K562 (cell line): ENCODE measurements at regions not wholly inside any gene's neighbourhood (a gene's known extent, or its start where the extent isn't known, plus 50 kb on each side); places are given as distances from the start of the nearest gene placed in this dataset.

Source experiments
- ATAC-seq: fragments of 200-7000 bp; cut with Tn5 transposase; 3 replicates; pipeline ENCODE4 v1.9.1; 2020; ENCODE audit warnings: moderate library complexity
- BruUV-seq: library from RNA; stranded (reverse); fragments of 400-500 nt; replicated peaks from 2 replicates; lab custom pipeline; 2021; lab: Mats Ljungman, UMichigan
- CTCF ChIA-PET: fragments of 300-600 bp; formaldehyde crosslinking; extraction: SDS; loops from one replicate; lab custom pipeline; 2021; ENCODE audit warnings: low intra/inter-chr PET ratio; lab: Yijun Ruan, JAX
- POLR2A ChIA-PET: fragments of 300-600, 350-650 bp; sonication (Branson Sonifier 250); formaldehyde crosslinking; extraction: SDS; loops from one replicate; lab custom pipeline; 2021; ENCODE audit warnings: antibody characterized with exemption, inconsistent platforms; lab: Yijun Ruan, JAX
- DNase-seq, 4 experiments: peaks; one replicate each; pipeline versions ENCODE4 v3.0.0 to v3.0.0-alpha.2; 2011 to 2018; ENCODE audit warnings: low spot score in 3 of 4, mixed read lengths in 3 of 4; ENCODE audit errors: extremely low read depth in 1 of 4
- FAIRE-seq: peaks from 2 replicates; lab custom pipeline; 2011; peaks lifted over from hg19 to GRCh38; lab: Jason Lieb, UNC
- H2AFZ ChIP-seq: 2 replicates; pipeline ENCODE4 v1.6.0; 2011; ENCODE audit warnings: low read depth, low read length, control low read depth, inconsistent platforms
- H3K27ac ChIP-seq: fragments of 200-600 bp; 3 replicates; pipeline ENCODE4 v1.8.0; 2011; ENCODE audit warnings: low read depth, mild to moderate bottlenecking, control low read depth, inconsistent platforms, low read length, moderate library complexity, mixed read lengths; ENCODE audit errors: extremely low read depth
- H3K27me3 ChIP-seq, 2 experiments: fragments of 300-600 bp in 1 of 2; 2 replicates in 1 of 2; 3 replicates in 1 of 2; pipeline versions ENCODE4 v1.6.0 to v1.8.0; 2011; ENCODE audit warnings: inconsistent platforms in 2 of 2, low read length in 2 of 2, mild to moderate bottlenecking in 1 of 2, mixed read lengths in 1 of 2, moderate library complexity in 1 of 2; ENCODE audit not compliant: control insufficient read depth in 2 of 2, insufficient read depth in 2 of 2
- H3K36me3 ChIP-seq: fragments of 300-600 bp; 3 replicates; pipeline ENCODE4 v1.8.0; 2011; ENCODE audit warnings: mild to moderate bottlenecking, low read length, inconsistent platforms; ENCODE audit not compliant: control insufficient read depth, insufficient read depth
- H3K4me1 ChIP-seq, 2 experiments: fragments of 200-600 bp in 1 of 2; replicated peaks in 1 of 2; 2 replicates in 1 of 2; 3 replicates in 1 of 2; pipeline versions ENCODE4 v1.5.1 to v1.8.0; 2011; ENCODE audit warnings: inconsistent platforms in 2 of 2, low read length in 2 of 2, mild to moderate bottlenecking in 1 of 2, mixed read lengths in 1 of 2, moderate library complexity in 1 of 2; ENCODE audit not compliant: control insufficient read depth in 2 of 2, insufficient read depth in 2 of 2
- H3K4me2 ChIP-seq: 2 replicates; pipeline ENCODE4 v1.6.1; 2011; ENCODE audit warnings: low read length, control low read depth, inconsistent platforms, mixed read lengths; ENCODE audit not compliant: insufficient read depth
- H3K4me3 ChIP-seq: fragments of 200-600 bp; sonication (generic), shearing (Covaris generic); 2 replicates; pipeline ENCODE4 v1.5.1; 2016; ENCODE audit warnings: control low read depth, inconsistent platforms
- H3K79me2 ChIP-seq: fragments of 200-600 bp; 3 replicates; pipeline ENCODE4 v1.8.0; 2011; ENCODE audit warnings: low read length, inconsistent platforms; ENCODE audit not compliant: control insufficient read depth, insufficient read depth
- H3K9ac ChIP-seq, 2 experiments: 2 replicates each; pipeline versions ENCODE4 v1.6.0 to v1.6.1; 2011; ENCODE audit warnings: low read depth in 2 of 2, low read length in 2 of 2, control low read depth in 1 of 2, inconsistent platforms in 1 of 2, mild to moderate bottlenecking in 1 of 2, mixed read lengths in 1 of 2; ENCODE audit not compliant: insufficient read depth in 1 of 2
- H3K9me1 ChIP-seq: one replicate; pipeline ENCODE4 v1.6.0; 2011; ENCODE audit warnings: inconsistent platforms, mild to moderate bottlenecking, low read length, moderate library complexity; ENCODE audit not compliant: control insufficient read depth, insufficient read depth
- H3K9me3 ChIP-seq: replicated peaks from 2 replicates; pipeline ENCODE4 v1.5.1; 2011; ENCODE audit warnings: low read depth, low read length, inconsistent platforms; ENCODE audit not compliant: control insufficient read depth, insufficient read depth
- H4K20me1 ChIP-seq: replicated peaks from 2 replicates; pipeline ENCODE4 v1.6.1; 2011; ENCODE audit warnings: low read length, inconsistent platforms, mixed read lengths; ENCODE audit not compliant: control insufficient read depth, insufficient read depth
- BACH1 ChIP-seq: fragments of 200-800 bp; sonication (Bioruptor generic); IDR thresholded peaks from 2 replicates; pipeline ENCODE4 v1.6.1; 2016; ENCODE audit warnings: missing genetic modification characterization, missing compliant biosample characterization
- BDP1 ChIP-seq: IDR thresholded peaks from 3 replicates; pipeline ENCODE4 v1.6.1; 2011; ENCODE audit not compliant: insufficient read length, insufficient read depth
- CBX1 ChIP-seq: sonication (generic); IDR thresholded peaks from 2 replicates; pipeline ENCODE4 v1.6.1; 2016; ENCODE audit warnings: antibody characterized with exemption, low read depth, mild to moderate bottlenecking
- CEBPG ChIP-seq, 3 experiments: fragments of 200-800 bp in 1 of 3; sonication (Bioruptor generic) in 1 of 3; sonication (generic) in 1 of 3; formaldehyde crosslinking in 1 of 3; IDR thresholded peaks in 2 of 3; conservative IDR thresholded peaks in 1 of 3; 2 replicates each; pipeline versions ENCODE4 v1.6.1 to v1.8.0; 2016 to 2022; ENCODE audit warnings: missing compliant biosample characterization in 2 of 3, missing genetic modification characterization in 2 of 3, mild to moderate bottlenecking in 1 of 3, missing genetic modification reagents in 1 of 3
- GATAD2A ChIP-seq: fragments of 450-650 bp; IDR thresholded peaks from 2 replicates; pipeline ENCODE4 v1.6.1; 2017
- MAFF ChIP-seq: IDR thresholded peaks from 2 replicates; pipeline ENCODE4 v1.6.1; 2012; ENCODE audit warnings: low read length, improper control_type of control experiment
- MYC ChIP-seq, 2 experiments: fragments of 250-450 bp in 1 of 2; sonication (Bioruptor Pico) in 1 of 2; IDR thresholded peaks; 2 replicates each; pipeline versions ENCODE4 v1.5.1 to v1.6.1; 2012 to 2021; ENCODE audit warnings: low read depth in 2 of 2, borderline replicate concordance in 1 of 2, improper control_type of control experiment in 1 of 2, low read length in 1 of 2, mild to moderate bottlenecking in 1 of 2, moderate library complexity in 1 of 2
- RBM25 ChIP-seq: fragments of 200-400 bp; formaldehyde crosslinking; IDR thresholded peaks from 2 replicates; pipeline ENCODE4 v1.6.1; 2018; ENCODE audit warnings: low read length, low read depth, moderate library complexity; ENCODE audit not compliant: severe bottlenecking
- RFX5 ChIP-seq: IDR thresholded peaks from 2 replicates; pipeline ENCODE4 v1.6.1; 2011; ENCODE audit warnings: low read depth, mild to moderate bottlenecking, improper control_type of control experiment, low read length
- RHOXF2B ChIP-seq: fragments of 250-450 bp; sonication (Bioruptor Pico); conservative IDR thresholded peaks from 2 replicates; pipeline ENCODE4 v1.5.1; 2021
- SAFB ChIP-seq: fragments of 200-400 bp; formaldehyde crosslinking; IDR thresholded peaks from 2 replicates; pipeline ENCODE4 v1.6.1; 2017; ENCODE audit warnings: low read depth, low read length, borderline replicate concordance
- SMARCA4 ChIP-seq: fragments of 450-650 bp; IDR thresholded peaks from 2 replicates; pipeline ENCODE4 v1.6.1; 2016
- SNRNP70 ChIP-seq: fragments of 200-400 bp; formaldehyde crosslinking; optimal IDR thresholded peaks from 2 replicates; pipeline ENCODE3; 2017; ENCODE audit warnings: low read depth, low read length
- TARDBP ChIP-seq: fragments of 450-650 bp; IDR thresholded peaks from 2 replicates; pipeline ENCODE4 v1.6.1; 2016
- THRB ChIP-seq: fragments of 450-650 bp; formaldehyde crosslinking; conservative IDR thresholded peaks from 2 replicates; pipeline ENCODE4 v1.4.0; 2022; ENCODE audit warnings: mild to moderate bottlenecking, missing genetic modification characterization
- ZNF778 ChIP-seq: fragments of 450-650 bp; formaldehyde crosslinking; IDR thresholded peaks from 2 replicates; pipeline ENCODE4 v1.4.0; 2020; ENCODE audit warnings: mild to moderate bottlenecking, moderate library complexity
- WGBS: fragments of 100-300 bp; shearing (Covaris generic); methylation state at CpG from one replicate; pipeline ENCODE4 v1.1.6; 2016; ENCODE audit warnings: low coverage, mixed read lengths; ENCODE audit not compliant: insufficient coverage; ENCODE audit errors: missing lambda C conversion rate; 5-methylcytosine and 5-hydroxymethylcytosine counted together
- in situ Hi-C: fragments of 300-500 bp; cut with MboI; formaldehyde crosslinking; loops from 4 replicates; pipeline ENCODE4 v1.15.0; 2018; ENCODE audit warnings: inconsistent platforms, mixed read lengths
- intact Hi-C: fragments of 100-400 bp; cut with micrococcal nuclease; formaldehyde crosslinking; loops from 2 replicates; pipeline ENCODE4 v1.14.2; 2022
- TF ChIP-seq, protein P1 (sequence below): fragments of 250-450 bp; sonication (Bioruptor Pico); IDR thresholded peaks from 2 replicates; pipeline ENCODE4 v1.4.0; 2020; ENCODE audit warnings: mild to moderate bottlenecking, moderate library complexity, borderline replicate concordance

DNA sequence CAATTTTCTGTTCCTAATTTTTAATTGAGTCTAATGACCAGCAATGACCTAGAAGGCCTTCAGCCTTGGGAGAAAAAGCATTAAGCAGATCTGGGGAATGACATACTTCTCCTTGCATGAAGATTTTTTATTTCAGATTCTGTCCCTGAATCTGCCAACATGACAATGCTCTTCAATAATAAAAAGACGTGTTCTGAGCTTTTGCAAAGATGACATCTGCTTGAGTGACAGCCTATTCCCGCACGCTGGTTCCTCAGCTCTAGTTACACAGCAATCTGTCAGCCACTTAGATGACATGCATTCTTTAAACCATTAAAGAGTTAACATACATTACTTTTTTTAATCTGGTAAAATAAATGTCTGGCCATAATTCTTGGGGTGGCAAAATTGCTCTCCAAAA, 129.3 kb upstream of the CDH6 start:
- WGBS: 2% methylated on average over 3 of the region's 3 CpGs
- ATAC-seq (no peak), FAIRE-seq (no peak), DNase-seq (no peak)
- no peaks in the 10 kb centered on the region for H3K36me3 ChIP-seq
- no peaks in the 10 kb centered on the region for H3K27me3 ChIP-seq
- ChIA-PET POLR2A (no interaction called here), CTCF (no interaction called here)
- no peaks in the 10 kb centered on the region for H3K9me3 ChIP-seq
- H4K20me1 ChIP-seq: no peaks in the 10 kb centered on the region
- H2AFZ ChIP-seq: no peak overlapping the region
- no peak overlapping the region for H3K27ac ChIP-seq
- no peak overlapping the region for H3K4me2 ChIP-seq
- H3K9me1 ChIP-seq: no peaks in the 10 kb centered on the region
- no peak overlapping the region for H3K4me3 ChIP-seq
- intact Hi-C loops (no loop called here), in situ Hi-C loops (no loop called here)
- H3K9ac ChIP-seq: no peak overlapping the region
- no peaks in the 10 kb centered on the region for H3K79me2 ChIP-seq
- BruUV-seq: no TSS peak
- H3K4me1 ChIP-seq: no peaks in the 10 kb centered on the region
- no peak for TF ChIP-seq CBX1
- TF ChIP-seq SMARCA4: no peak
- no peak for TF ChIP-seq ZNF778 (CRISPR knock-in tag)
- TF ChIP-seq RBM25: no peak
- no peak for TF ChIP-seq BACH1 (tag)
- no peak for TF ChIP-seq RHOXF2B (CRISPR knock-in tag)
- TF ChIP-seq, protein P1, sequence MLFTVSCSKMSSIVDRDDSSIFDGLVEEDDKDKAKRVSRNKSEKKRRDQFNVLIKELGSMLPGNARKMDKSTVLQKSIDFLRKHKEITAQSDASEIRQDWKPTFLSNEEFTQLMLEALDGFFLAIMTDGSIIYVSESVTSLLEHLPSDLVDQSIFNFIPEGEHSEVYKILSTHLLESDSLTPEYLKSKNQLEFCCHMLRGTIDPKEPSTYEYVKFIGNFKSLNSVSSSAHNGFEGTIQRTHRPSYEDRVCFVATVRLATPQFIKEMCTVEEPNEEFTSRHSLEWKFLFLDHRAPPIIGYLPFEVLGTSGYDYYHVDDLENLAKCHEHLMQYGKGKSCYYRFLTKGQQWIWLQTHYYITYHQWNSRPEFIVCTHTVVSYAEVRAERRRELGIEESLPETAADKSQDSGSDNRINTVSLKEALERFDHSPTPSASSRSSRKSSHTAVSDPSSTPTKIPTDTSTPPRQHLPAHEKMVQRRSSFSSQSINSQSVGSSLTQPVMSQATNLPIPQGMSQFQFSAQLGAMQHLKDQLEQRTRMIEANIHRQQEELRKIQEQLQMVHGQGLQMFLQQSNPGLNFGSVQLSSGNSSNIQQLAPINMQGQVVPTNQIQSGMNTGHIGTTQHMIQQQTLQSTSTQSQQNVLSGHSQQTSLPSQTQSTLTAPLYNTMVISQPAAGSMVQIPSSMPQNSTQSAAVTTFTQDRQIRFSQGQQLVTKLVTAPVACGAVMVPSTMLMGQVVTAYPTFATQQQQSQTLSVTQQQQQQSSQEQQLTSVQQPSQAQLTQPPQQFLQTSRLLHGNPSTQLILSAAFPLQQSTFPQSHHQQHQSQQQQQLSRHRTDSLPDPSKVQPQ: no peak
- no peak for TF ChIP-seq CEBPG (CRISPR knock-in tag; IDR thresholded peaks at IDR 0.05)
- TF ChIP-seq CEBPG (tag; conservative IDR thresholded peaks at IDR 0.05 in 1 of 2, IDR thresholded peaks at IDR 0.05 in 1 of 2): no peak
- no peak for TF ChIP-seq MAFF
- TF ChIP-seq SNRNP70: no peak
- TF ChIP-seq RFX5: no peak
- TF ChIP-seq SAFB: no peak
- TF ChIP-seq TARDBP: no peak
- TF ChIP-seq MYC (IDR thresholded peaks at IDR 0.05; ENCODE audit: low read depth, low read length): no peak
- no peak for TF ChIP-seq MYC (CRISPR knock-in tag; IDR thresholded peaks at IDR 0.05; ENCODE audit: borderline replicate concordance, low read depth)
- no peak for TF ChIP-seq THRB (CRISPR knock-in tag)
- TF ChIP-seq BDP1: no peak
- no peak for TF ChIP-seq GATAD2A
